SU-DHL-6 (cell line): ENCODE measurements at regions not wholly inside any gene's neighbourhood (a gene's known extent, or its start where the extent isn't known, plus 50 kb on each side); places are given as distances from the start of the nearest gene placed in this dataset.

ENCODE experiments used
- H2AFZ ChIP-seq: fragments of 200-600 bp; sonication (generic); 2 replicates; pipeline ENCODE4 v1.6.1; 2014; ENCODE audit warnings: low read depth, mild to moderate bottlenecking, moderate library complexity, mixed read lengths, antibody characterized with exemption, low read length; ENCODE audit not compliant: severe bottlenecking
- H3F3A ChIP-seq: fragments of 200-600 bp; shearing (Covaris generic); 2 replicates; pipeline ENCODE4 v1.6.0; 2016; ENCODE audit warnings: antibody characterized with exemption, mild to moderate bottlenecking; ENCODE audit not compliant: insufficient read depth
- H3K27ac ChIP-seq: fragments of 200-600 bp; sonication (generic); 2 replicates; pipeline ENCODE4 v1.5.1; 2016; ENCODE audit warnings: low read depth, mild to moderate bottlenecking, low read length, moderate library complexity, mixed read lengths
- H3K27me3 ChIP-seq: fragments of 200-600 bp; sonication (generic), shearing (Covaris generic); 2 replicates; pipeline ENCODE4 v1.6.0; 2014; ENCODE audit warnings: mild to moderate bottlenecking, low read length
- H3K36me3 ChIP-seq: fragments of 200-600 bp; sonication (generic); 2 replicates; pipeline ENCODE4 v1.6.1; 2014; ENCODE audit warnings: mild to moderate bottlenecking, low read length, mixed read lengths
- H3K4me2 ChIP-seq: fragments of 300-600, 200-600 bp; shearing (Covaris generic), sonication (generic); 2 replicates; pipeline ENCODE4 v1.6.0; 2014; ENCODE audit warnings: low read length, low read depth, mild to moderate bottlenecking; ENCODE audit not compliant: poor library complexity, severe bottlenecking
- H3K4me3 ChIP-seq: fragments of 200-600 bp; sonication (generic); 2 replicates; pipeline ENCODE4 v1.5.1; 2014; ENCODE audit warnings: antibody characterized with exemption, low read length, mild to moderate bottlenecking, mixed read lengths; ENCODE audit not compliant: insufficient read depth, poor library complexity, severe bottlenecking
- H3K79me2 ChIP-seq: fragments of 200-600 bp; sonication (generic); 2 replicates; pipeline ENCODE4 v1.6.1; 2014; ENCODE audit warnings: mild to moderate bottlenecking, low read length, moderate library complexity; ENCODE audit not compliant: insufficient read depth
- H3K9ac ChIP-seq: fragments of 200-600 bp; sonication (generic); 2 replicates; pipeline ENCODE4 v1.7.0; 2014; ENCODE audit warnings: mild to moderate bottlenecking, low read length
- H3K9me2 ChIP-seq: fragments of 200-600 bp; sonication (generic); replicated peaks from 2 replicates; pipeline ENCODE4 v1.6.1; 2014; ENCODE audit warnings: low read length; ENCODE audit not compliant: insufficient read depth
- H3K9me3 ChIP-seq: fragments of 200-600 bp; sonication (generic); 2 replicates; pipeline ENCODE4 v1.6.1; 2014; ENCODE audit warnings: low read length, mixed read lengths; ENCODE audit not compliant: insufficient read depth
- H4K20me1 ChIP-seq: fragments of 200-600 bp; sonication (generic); 2 replicates; pipeline ENCODE4 v1.6.1; 2014; ENCODE audit warnings: low read depth, mild to moderate bottlenecking, antibody characterized with exemption, low read length, moderate library complexity, mixed read lengths
- CTCF ChIP-seq: fragments of 200-600 bp; sonication (generic); IDR thresholded peaks from one replicate; pipeline ENCODE4 v1.5.1; 2017; ENCODE audit warnings: antibody characterized with exemption, mild to moderate bottlenecking, low read length, moderate library complexity; ENCODE audit not compliant: insufficient read depth, poor library complexity, severe bottlenecking
- EZH2phosphoT487 ChIP-seq: fragments of 200-600 bp; sonication (generic), shearing (Covaris generic); conservative IDR thresholded peaks from 2 replicates; pipeline ENCODE4 v1.6.1; 2018; ENCODE audit warnings: mild to moderate bottlenecking, antibody characterized with exemption, low read length, moderate library complexity, mixed read lengths

GRCh38 chr5:74409166-74409706 lies 231.3 kb downstream of the ENC1 start:
- no peak for TF ChIP-seq EZH2phosphoT487
- no peak for TF ChIP-seq CTCF
- Histone ChIP-seq H3K79me2 (no peaks in the 10 kb centered on the region), H3K9ac (no peak overlapping the region), H3K27ac (no peak overlapping the region), H3K4me2 (no peak overlapping the region), H3K9me3 (no peaks in the 10 kb centered on the region), H3K4me3 (no peak overlapping the region), H2AFZ (no peak overlapping the region), H3K9me2 (no peaks in the 10 kb centered on the region), H3F3A (no peaks in the 10 kb centered on the region), H3K36me3 (no peaks in the 10 kb centered on the region), H3K27me3 (no peaks in the 10 kb centered on the region), H4K20me1 (no peaks in the 10 kb centered on the region)

GRCh38 chr5:74408150-74409043 lies 232.1 kb downstream of the ENC1 start:
- Histone ChIP-seq H3K9me3 (no peaks in the 10 kb centered on the region), H3K4me2 (no peak overlapping the region), H3K27ac (no peak overlapping the region), H3K79me2 (no peaks in the 10 kb centered on the region), H3F3A (no peaks in the 10 kb centered on the region), H3K36me3 (no peaks in the 10 kb centered on the region), H3K9ac (no peak overlapping the region), H3K27me3 (no peaks in the 10 kb centered on the region), H2AFZ (no peak overlapping the region), H3K9me2 (no peaks in the 10 kb centered on the region), H3K4me3 (no peak overlapping the region), H4K20me1 (no peaks in the 10 kb centered on the region)
- TF ChIP-seq EZH2phosphoT487: no peak
- no peak for TF ChIP-seq CTCF

GRCh38 chr5:74407701-74408100 lies 232.8 kb downstream of the ENC1 start:
- H4K20me1 ChIP-seq: no peaks in the 10 kb centered on the region
- no peak overlapping the region for H2AFZ ChIP-seq
- H3K9me3 ChIP-seq: no peaks in the 10 kb centered on the region
- no peaks in the 10 kb centered on the region for H3K9me2 ChIP-seq
- H3K27ac ChIP-seq: no peak overlapping the region
- no peak overlapping the region for H3K4me3 ChIP-seq
- no peak overlapping the region for H3K9ac ChIP-seq
- H3F3A ChIP-seq: no peaks in the 10 kb centered on the region
- H3K79me2 ChIP-seq: no peaks in the 10 kb centered on the region
- no peak for TF ChIP-seq CTCF
- no peak for TF ChIP-seq EZH2phosphoT487
- no peaks in the 10 kb centered on the region for H3K27me3 ChIP-seq
- no peaks in the 10 kb centered on the region for H3K36me3 ChIP-seq
- H3K4me2 ChIP-seq: no peak overlapping the region
